ENCODE measurements at regions not wholly inside any gene's neighbourhood (a gene's known extent, or its start where the extent isn't known, plus 50 kb on each side); places are given as distances from the start of the nearest gene placed in this dataset.

DNA sequence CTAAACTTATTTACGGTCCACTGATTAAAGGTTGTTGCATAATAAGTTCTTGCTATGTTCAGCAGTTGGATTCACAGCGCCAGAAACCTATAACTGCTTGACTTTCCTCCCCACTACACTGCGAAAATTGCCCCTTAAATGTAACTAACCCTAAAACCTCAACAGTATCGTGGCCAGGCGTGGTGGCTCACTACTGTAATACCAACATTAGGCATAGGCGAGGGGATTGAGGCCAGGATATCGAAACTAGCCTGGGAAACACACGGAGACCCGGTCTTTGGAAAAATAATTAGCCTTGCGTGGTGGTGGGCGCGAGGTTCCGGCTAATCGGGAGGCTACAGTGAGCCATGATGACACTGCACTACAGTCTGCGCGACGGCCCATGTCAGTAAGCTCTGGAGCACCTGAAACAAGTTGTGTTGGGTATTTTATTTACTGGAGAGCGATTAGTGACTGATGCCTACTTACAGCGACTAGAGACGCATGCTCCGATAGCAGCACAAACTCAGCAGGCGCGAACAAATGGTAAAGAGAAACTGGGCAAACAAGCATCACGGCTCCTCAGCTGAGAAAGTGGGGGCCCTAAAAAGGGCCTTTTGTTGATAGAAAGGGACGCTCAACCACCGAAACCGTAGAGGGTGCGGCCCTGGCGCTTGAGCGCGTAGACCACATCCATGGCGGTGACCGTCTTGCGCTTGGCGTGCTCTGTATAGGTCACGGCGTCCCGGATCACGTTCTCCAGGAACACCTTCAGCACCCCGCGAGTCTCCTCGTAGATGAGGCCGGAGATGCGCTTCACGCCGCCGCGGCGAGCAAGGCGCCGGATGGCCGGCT lies 81.4 kb downstream of the OR2B2 start (continued):
- TF ChIP-seq, protein P1, sequence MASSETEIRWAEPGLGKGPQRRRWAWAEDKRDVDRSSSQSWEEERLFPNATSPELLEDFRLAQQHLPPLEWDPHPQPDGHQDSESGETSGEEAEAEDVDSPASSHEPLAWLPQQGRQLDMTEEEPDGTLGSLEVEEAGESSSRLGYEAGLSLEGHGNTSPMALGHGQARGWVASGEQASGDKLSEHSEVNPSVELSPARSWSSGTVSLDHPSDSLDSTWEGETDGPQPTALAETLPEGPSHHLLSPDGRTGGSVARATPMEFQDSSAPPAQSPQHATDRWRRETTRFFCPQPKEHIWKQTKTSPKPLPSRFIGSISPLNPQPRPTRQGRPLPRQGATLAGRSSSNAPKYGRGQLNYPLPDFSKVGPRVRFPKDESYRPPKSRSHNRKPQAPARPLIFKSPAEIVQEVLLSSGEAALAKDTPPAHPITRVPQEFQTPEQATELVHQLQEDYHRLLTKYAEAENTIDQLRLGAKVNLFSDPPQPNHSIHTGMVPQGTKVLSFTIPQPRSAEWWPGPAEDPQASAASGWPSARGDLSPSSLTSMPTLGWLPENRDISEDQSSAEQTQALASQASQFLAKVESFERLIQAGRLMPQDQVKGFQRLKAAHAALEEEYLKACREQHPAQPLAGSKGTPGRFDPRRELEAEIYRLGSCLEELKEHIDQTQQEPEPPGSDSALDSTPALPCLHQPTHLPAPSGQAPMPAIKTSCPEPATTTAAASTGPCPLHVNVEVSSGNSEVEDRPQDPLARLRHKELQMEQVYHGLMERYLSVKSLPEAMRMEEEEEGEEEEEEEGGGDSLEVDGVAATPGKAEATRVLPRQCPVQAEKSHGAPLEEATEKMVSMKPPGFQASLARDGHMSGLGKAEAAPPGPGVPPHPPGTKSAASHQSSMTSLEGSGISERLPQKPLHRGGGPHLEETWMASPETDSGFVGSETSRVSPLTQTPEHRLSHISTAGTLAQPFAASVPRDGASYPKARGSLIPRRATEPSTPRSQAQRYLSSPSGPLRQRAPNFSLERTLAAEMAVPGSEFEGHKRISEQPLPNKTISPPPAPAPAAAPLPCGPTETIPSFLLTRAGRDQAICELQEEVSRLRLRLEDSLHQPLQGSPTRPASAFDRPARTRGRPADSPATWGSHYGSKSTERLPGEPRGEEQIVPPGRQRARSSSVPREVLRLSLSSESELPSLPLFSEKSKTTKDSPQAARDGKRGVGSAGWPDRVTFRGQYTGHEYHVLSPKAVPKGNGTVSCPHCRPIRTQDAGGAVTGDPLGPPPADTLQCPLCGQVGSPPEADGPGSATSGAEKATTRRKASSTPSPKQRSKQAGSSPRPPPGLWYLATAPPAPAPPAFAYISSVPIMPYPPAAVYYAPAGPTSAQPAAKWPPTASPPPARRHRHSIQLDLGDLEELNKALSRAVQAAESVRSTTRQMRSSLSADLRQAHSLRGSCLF (CRISPR knock-in tag; IDR thresholded peaks at IDR 0.05; ENCODE audit: borderline replicate concordance) = 0 out of 2 replicates have a peak, but pooled peaks have one; percentile 81
- TF ChIP-seq ZNF564 (CRISPR knock-in tag; IDR thresholded peaks at IDR 0.05) (0 out of 2 replicates have a peak, but pooled peaks have one; percentile 3), FOXJ3 (CRISPR knock-in tag; IDR thresholded peaks at IDR 0.05; ENCODE audit: borderline replicate concordance) (0 out of 2 replicates have a peak, but pooled peaks have one; percentile 32), MYC (CRISPR knock-in tag; IDR thresholded peaks at IDR 0.05; ENCODE audit: borderline replicate concordance) (0 out of 2 replicates have a peak, but pooled peaks have one; percentile 39), MAFF (IDR thresholded peaks at IDR 0.05; ENCODE audit: low read depth, low read length) (0 out of 2 replicates have a peak, but pooled peaks have one; percentile 9)
- TF ChIP-seq, protein P2, sequence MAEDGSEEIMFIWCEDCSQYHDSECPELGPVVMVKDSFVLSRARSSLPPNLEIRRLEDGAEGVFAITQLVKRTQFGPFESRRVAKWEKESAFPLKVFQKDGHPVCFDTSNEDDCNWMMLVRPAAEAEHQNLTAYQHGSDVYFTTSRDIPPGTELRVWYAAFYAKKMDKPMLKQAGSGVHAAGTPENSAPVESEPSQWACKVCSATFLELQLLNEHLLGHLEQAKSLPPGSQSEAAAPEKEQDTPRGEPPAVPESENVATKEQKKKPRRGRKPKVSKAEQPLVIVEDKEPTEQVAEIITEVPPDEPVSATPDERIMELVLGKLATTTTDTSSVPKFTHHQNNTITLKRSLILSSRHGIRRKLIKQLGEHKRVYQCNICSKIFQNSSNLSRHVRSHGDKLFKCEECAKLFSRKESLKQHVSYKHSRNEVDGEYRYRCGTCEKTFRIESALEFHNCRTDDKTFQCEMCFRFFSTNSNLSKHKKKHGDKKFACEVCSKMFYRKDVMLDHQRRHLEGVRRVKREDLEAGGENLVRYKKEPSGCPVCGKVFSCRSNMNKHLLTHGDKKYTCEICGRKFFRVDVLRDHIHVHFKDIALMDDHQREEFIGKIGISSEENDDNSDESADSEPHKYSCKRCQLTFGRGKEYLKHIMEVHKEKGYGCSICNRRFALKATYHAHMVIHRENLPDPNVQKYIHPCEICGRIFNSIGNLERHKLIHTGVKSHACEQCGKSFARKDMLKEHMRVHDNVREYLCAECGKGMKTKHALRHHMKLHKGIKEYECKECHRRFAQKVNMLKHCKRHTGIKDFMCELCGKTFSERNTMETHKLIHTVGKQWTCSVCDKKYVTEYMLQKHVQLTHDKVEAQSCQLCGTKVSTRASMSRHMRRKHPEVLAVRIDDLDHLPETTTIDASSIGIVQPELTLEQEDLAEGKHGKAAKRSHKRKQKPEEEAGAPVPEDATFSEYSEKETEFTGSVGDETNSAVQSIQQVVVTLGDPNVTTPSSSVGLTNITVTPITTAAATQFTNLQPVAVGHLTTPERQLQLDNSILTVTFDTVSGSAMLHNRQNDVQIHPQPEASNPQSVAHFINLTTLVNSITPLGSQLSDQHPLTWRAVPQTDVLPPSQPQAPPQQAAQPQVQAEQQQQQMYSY (CRISPR knock-in tag; IDR thresholded peaks at IDR 0.05) = 0 out of 2 replicates have a peak, but pooled peaks have one; percentile 12

All from HepG2 (cell line).